Suprapubic skin (tissue), 4 donors: ENCODE measurements at regions not wholly inside any gene's neighbourhood (a gene's known extent, or its start where the extent isn't known, plus 50 kb on each side); places are given as distances from the start of the nearest gene placed in this dataset.

Source experiments
- DNase-seq, 2 donors: peaks; one replicate each; pipeline ENCODE4 v3.0.0-alpha.2; 2019; ENCODE audit warnings: low spot score in 2 of 2
- H3K27ac ChIP-seq: fragments of 200-600 bp; sonication (generic); one replicate; pipeline ENCODE4 v1.5.1; 2019
- H3K27me3 ChIP-seq: fragments of 200-600 bp; sonication (generic); one replicate; pipeline ENCODE4 v1.5.1; 2019
- H3K36me3 ChIP-seq: fragments of 200-600 bp; sonication (generic); one replicate; pipeline ENCODE4 v1.5.1; 2019
- H3K4me1 ChIP-seq: fragments of 200-600 bp; sonication (generic); one replicate; pipeline ENCODE4 v1.5.1; 2019
- H3K4me3 ChIP-seq: fragments of 200-600 bp; sonication (generic); one replicate; pipeline ENCODE4 v1.5.1; 2019; ENCODE audit warnings: mild to moderate bottlenecking
- H3K9me3 ChIP-seq: fragments of 200-600 bp; sonication (generic); one replicate; pipeline ENCODE4 v1.5.1; 2019
- CTCF ChIP-seq, 2 donors: fragments of 200-600 bp in 1 of 2; fragments of 450-650 bp in 1 of 2; sonication (generic) in 1 of 2; IDR thresholded peaks; one replicate each; pipeline ENCODE4 v1.5.1; 2016 to 2019; ENCODE audit warnings: antibody characterized with exemption in 2 of 2, mild to moderate bottlenecking in 1 of 2, moderate library complexity in 1 of 2
- EP300 ChIP-seq: sonication (generic); formaldehyde crosslinking; IDR thresholded peaks from one replicate; pipeline ENCODE4 v1.6.1; 2017; ENCODE audit warnings: antibody characterized with exemption
- POLR2A ChIP-seq, 2 donors: fragments of 450-650 bp; IDR thresholded peaks; one replicate each; pipeline ENCODE4 v1.6.1; 2017; ENCODE audit warnings: antibody characterized with exemption in 2 of 2, mild to moderate bottlenecking in 2 of 2, moderate library complexity in 2 of 2
- POLR2AphosphoS5 ChIP-seq, 3 donors: sonication (generic); formaldehyde crosslinking; IDR thresholded peaks; one replicate each; pipeline ENCODE4 v1.6.1; 2017; ENCODE audit warnings: antibody characterized with exemption in 3 of 3
- WGBS: methylation state at CpG from one replicate; pipeline ENCODE4 v1.1.5; 2018; 5-methylcytosine and 5-hydroxymethylcytosine counted together

GRCh38 chr21:24265987-24266386 lies 1341.3 kb downstream of the MRPL39 start:
- Histone ChIP-seq H3K9me3 (no peaks in the 10 kb centered on the region), H3K4me1 (no peaks in the 10 kb centered on the region), H3K4me3 (no peak overlapping the region), H3K36me3 (no peaks in the 10 kb centered on the region), H3K27ac (no peak overlapping the region), H3K27me3 (no peaks in the 10 kb centered on the region)
- TF ChIP-seq POLR2AphosphoS5 (IDR thresholded peaks at IDR 0.05) (no peak), CTCF (IDR thresholded peaks at IDR 0.05) (no peak)
- 88% methylated on average over 1 of the region's 1 CpG for WGBS
- no peak for DNase-seq

- Histone ChIP-seq H3K9me3 (no peaks in the 10 kb centered on the region), H3K27ac (no peak overlapping the region), H3K4me1 (no peaks in the 10 kb centered on the region), H3K4me3 (no peak overlapping the region), H3K36me3 (no peaks in the 10 kb centered on the region), H3K27me3 (no peaks in the 10 kb centered on the region)
- DNase-seq = no peak
- 87% methylated on average over 3 of the region's 3 CpGs for WGBS
- TF ChIP-seq EP300 = no peak
- no peak for TF ChIP-seq POLR2A (IDR thresholded peaks at IDR 0.05)
- no peak for TF ChIP-seq POLR2AphosphoS5 (IDR thresholded peaks at IDR 0.05)
- no peak for TF ChIP-seq CTCF (IDR thresholded peaks at IDR 0.05)
These were observed 1346.5 kb downstream of the MRPL39 start for GRCh38 chr21:24260751-24261150.

DNA sequence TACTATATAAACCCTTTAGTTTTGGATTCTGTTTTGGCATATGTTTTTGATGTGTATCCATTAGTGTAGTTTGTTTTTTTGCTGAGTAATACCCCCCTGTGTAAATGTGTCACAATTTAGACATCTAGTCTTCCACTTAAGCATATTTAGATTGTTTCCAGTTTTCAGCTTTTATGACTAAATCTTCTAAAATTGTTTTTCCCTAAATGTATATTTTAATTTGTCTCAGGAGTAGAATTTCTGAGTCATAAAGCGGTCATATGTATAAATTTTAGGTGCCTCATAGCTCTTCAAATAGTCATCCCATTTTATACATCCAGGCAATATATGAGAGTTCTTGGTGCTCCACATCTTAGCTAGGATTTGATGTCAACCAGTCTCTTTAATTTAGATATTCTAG lies 1348.0 kb downstream of the MRPL39 start:
- Histone ChIP-seq H3K36me3 (no peaks in the 10 kb centered on the region), H3K4me1 (no peaks in the 10 kb centered on the region), H3K4me3 (no peak overlapping the region), H3K27me3 (no peaks in the 10 kb centered on the region), H3K27ac (no peak overlapping the region), H3K9me3 (no peaks in the 10 kb centered on the region)
- TF ChIP-seq POLR2A (IDR thresholded peaks at IDR 0.05) (no peak), POLR2AphosphoS5 (IDR thresholded peaks at IDR 0.05) (no peak), CTCF (IDR thresholded peaks at IDR 0.05) (no peak), EP300 (no peak)
- WGBS = 81% methylated on average over 1 of the region's 1 CpG
- no peak for DNase-seq

DNA sequence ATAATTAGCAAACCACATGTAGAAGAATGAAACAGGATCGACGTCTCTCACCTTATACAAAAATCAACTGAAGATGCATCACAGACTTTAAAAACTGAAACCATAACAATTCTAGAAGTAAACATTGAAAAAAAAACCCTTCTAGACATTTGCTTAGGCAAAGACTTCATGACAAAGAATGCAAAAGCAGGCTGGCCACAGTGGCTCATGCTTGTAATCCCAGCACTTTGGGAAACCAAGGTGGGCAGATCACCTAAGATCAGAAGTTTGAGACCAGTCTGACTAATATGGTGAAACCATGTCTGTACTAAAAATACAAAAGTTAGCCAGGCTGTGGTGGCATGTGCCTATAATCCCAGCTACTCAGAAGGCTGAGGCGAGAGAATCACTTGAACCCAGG lies 1351.7 kb downstream of the MRPL39 start:
- no peak for DNase-seq
- H3K4me3 ChIP-seq = no peak overlapping the region
- H3K27ac ChIP-seq = no peak overlapping the region
- WGBS = 89% methylated on average over 3 of the region's 3 CpGs
- H3K9me3 ChIP-seq = no peaks in the 10 kb centered on the region
- H3K4me1 ChIP-seq = no peaks in the 10 kb centered on the region
- H3K27me3 ChIP-seq = no peaks in the 10 kb centered on the region
- TF ChIP-seq CTCF (IDR thresholded peaks at IDR 0.05) (no peak), POLR2AphosphoS5 (IDR thresholded peaks at IDR 0.05) (no peak), POLR2A (IDR thresholded peaks at IDR 0.05) (no peak), EP300 (no peak)
- no peaks in the 10 kb centered on the region for H3K36me3 ChIP-seq

DNA sequence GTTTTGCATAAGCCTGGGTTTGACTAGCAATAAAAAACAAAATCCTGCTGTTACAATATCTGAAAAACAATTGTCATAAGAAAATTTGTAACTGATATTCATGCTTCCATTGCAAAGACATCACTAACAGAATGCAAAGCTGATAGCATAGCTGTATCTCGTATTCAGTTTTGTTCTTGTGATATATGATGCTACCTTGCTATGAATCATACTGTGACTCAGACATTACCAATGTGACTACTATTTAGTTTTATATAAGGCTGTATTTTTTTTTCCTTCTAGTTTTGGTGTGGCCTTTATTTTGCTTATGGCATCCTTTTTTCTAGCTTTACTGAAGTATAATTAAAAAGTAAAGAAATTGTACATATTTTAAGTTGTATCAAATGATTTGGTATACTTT lies 1381.8 kb downstream of the MRPL39 start:
- no peaks in the 10 kb centered on the region for H3K36me3 ChIP-seq
- no peak for DNase-seq
- H3K27ac ChIP-seq = no peak overlapping the region
- H3K4me1 ChIP-seq = no peaks in the 10 kb centered on the region
- TF ChIP-seq EP300 (no peak), POLR2A (IDR thresholded peaks at IDR 0.05) (no peak), POLR2AphosphoS5 (IDR thresholded peaks at IDR 0.05) (no peak), CTCF (IDR thresholded peaks at IDR 0.05) (no peak)
- 53% methylated on average over 1 of the region's 1 CpG for WGBS
- no peaks in the 10 kb centered on the region for H3K9me3 ChIP-seq
- no peaks in the 10 kb centered on the region for H3K27me3 ChIP-seq
- H3K4me3 ChIP-seq = no peak overlapping the region
